OCI-M2 (cell line): ENCODE measurements at regions not wholly inside any gene's neighbourhood (a gene's known extent, or its start where the extent isn't known, plus 50 kb on each side); places are given as distances from the start of the nearest gene placed in this dataset.
"Not testable (repeated sequence)": the region's sequence is repeated elsewhere in the genome, so short reads cannot be mapped to it uniquely, and the experiment has no call there.

Experiments used
- DNase-seq: peaks from one replicate; lab custom pipeline; 2025; ENCODE audit not compliant: unreplicated experiment; lab: John Stamatoyannopoulos, UW

- DNase-seq, result no peak
These were observed 1812.2 kb downstream of the PCDH9 start for GRCh38 chr13:65417953-65418352.

GRCh38 chr13:65416784-65417183 is 1813.4 kb downstream of the PCDH9 start:
- no peak for DNase-seq

- no peak for DNase-seq
These were observed 1815.9 kb downstream of the PCDH9 start for GRCh38 chr13:65414187-65414586.

- DNase-seq, result no peak
These were observed 1818.6 kb downstream of the PCDH9 start for GRCh38 chr13:65411521-65411920.

DNA sequence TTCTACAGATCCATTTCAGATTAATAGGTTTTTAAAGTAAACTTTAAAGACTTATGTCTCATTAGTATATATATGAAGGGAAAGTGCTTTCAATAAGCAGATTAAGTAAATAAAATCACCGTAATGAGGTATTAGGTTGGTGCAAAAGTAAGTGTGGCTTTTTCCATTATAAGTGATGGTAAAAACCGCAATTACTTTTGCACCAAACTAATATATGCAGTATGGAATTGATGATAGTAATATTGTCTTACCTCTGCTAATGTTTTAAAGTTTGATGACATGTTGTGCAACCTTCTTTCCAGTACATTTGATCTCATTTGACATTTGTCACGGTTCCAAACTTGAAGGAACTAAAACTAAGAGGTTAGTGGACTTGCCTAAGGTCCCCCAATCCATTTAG is 1819.3 kb downstream of the PCDH9 start:
- no peak for DNase-seq

DNA sequence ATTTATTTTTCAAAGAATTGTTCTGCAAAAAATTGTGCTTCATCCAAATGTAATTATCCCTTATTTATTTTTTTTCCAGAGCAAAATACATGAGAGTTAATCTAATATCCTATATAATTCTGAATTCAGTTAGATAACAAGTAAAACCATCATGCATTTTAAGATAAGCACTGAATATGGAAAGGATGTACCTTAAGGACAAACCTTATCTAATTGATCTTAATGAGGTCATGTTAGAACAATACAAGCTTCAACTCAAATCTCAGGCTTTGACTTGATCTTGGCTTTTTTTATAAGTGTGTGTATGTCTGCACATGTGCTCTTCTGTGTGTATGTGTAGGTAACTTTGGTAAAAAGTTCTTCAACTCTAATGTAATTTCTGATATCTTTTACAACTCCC is 1828.8 kb downstream of the PCDH9 start:
- no peak for DNase-seq

- DNase-seq, result no peak
These were observed 1829.4 kb downstream of the PCDH9 start for GRCh38 chr13:65400702-65401101.

GRCh38 chr13:65387743-65388347 is 1842.3 kb downstream of the PCDH9 start:
- no peak for DNase-seq

DNA sequence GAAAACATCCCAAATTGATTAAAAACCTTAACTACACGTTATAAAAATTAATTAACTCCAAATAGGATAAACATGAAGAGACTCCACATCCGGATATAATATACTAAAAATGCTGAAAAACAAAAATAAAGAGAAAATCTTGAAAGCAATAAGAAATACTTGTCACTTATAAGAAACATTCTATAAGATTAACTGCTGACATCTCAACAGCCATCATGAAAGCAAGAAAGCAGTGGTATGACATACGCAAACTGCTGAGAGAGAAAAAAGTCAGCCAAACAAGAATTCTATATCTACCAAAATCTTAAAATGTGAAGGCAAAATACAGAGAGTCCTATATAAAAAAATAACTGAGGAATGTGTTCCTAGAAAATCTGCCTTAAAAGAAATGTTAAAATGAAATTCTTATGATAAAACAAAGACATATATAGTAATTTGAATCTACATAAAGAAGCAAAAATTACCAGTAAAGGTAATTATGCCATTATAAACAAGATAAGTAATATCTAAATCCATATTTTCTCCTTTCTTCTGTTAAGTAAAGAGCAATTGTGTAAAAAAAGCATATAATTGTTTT is 1851.1 kb downstream of the PCDH9 start:
- DNase-seq, result no peak

DNA sequence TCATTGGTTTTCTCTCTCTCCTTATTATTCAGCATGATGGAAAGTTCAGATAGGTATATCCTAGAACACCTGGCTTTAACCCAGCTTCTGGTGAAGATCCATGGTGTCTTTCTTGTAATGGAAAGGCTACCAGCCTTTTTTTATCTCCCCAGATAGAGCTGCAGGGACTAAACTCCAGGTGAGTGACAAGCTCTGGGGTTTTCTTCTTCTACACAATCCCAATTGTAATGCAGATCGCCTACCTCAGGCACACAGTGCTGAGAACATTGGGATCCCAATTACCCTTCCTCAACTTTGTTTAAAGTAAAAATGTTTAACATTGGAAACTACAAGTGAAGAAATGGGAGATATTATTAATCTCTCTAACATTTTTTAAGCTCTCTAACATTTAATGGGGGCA is 1851.7 kb downstream of the PCDH9 start:
- DNase-seq, result no peak

DNA sequence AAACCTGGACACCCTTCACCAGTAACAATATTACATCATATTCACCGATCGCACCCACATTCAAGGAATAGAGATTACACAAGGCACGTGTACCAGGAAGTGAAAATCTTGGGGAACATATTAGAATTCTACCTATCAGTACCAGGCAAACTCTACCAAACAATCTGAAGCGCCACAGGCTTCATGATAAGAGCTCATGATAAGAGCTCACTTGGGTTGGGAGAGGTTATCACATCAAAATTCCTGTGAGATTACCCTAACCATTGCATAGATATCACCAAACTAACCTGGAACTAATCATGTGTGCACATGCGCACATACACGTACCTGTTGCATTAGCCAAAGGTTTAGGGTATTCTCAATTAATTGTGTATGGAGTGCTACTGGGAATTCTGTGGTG is 1861.3 kb downstream of the PCDH9 start:
- no peak for DNase-seq

- DNase-seq, result no peak
These were observed 1876.2 kb downstream of the PCDH9 start for GRCh38 chr13:65353951-65354350.

- DNase-seq, result not testable (repeated sequence)
These were observed 1877.0 kb downstream of the PCDH9 start for GRCh38 chr13:65353150-65353549.

- DNase-seq, result no peak
These were observed 1882.6 kb downstream of the PCDH9 start for GRCh38 chr13:65347420-65348030.

- no peak for DNase-seq
These were observed 1886.1 kb downstream of the PCDH9 start for GRCh38 chr13:65343898-65344663.

DNA sequence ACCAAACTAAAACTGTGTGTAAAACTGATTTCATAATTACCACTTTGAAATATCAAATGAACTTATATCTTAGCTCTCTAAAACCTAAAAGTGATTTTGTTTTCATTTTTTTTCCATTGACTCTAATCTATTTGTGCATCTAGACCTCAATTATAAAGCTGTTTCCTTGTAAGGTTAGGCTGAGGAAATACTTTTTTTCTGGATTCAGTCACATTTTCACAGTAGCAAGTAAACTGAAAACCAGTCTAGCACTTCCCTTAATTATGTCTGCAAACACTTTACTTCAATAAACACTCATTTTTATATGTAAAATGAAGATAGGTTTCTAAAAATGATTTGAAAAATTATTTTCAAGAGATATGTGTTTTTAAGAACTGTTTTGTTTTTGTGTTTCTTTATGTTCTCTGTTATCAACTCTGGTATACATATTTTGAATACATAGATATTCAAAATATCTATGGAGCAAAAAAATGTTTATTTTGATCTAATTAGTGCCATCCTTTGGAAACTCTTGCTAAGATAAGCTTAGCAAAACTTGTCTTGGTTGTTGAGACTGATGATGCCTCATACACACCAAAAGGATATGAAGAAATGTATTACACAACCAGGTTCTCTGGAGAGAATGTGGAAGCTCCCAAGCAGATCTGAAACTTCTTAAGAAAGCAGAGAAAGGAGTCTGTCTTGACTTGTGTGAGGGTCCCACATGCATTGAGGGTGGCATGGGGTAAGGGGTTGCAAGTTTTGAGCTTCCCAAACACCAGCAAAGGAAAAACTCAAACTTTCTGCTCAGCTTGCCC is 1887.4 kb downstream of the PCDH9 start:
- DNase-seq, result no peak

DNA sequence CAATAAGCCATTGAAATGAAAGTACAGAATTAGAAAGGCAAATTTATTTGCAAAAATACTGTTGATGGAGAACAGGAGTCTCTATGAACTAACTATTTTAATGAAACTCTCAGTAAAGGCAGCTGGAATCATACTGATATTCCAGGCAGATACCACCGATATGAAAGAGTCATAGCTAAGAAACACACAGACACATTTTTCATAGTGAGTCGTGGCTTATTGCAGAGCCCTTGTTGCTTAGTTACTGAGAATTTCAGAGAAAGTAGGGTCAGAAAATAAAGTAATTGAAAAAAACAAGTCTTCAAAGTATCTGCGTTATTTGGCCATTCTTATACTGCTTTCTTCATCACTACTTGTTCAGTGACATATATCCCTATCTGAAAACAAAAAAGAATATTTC is 1890.9 kb downstream of the PCDH9 start:
- no peak for DNase-seq

GRCh38 chr13:65336916-65337315 is 1893.2 kb downstream of the PCDH9 start:
- no peak for DNase-seq

GRCh38 chr13:65336087-65336749 is 1893.9 kb downstream of the PCDH9 start:
- DNase-seq, result no peak

- no peak for DNase-seq
These were observed 1899.4 kb downstream of the PCDH9 start for GRCh38 chr13:65330691-65331090.

GRCh38 chr13:65330287-65330686 is 1899.8 kb downstream of the PCDH9 start:
- no peak for DNase-seq
